ENCODE measurements at regions not wholly inside any gene's neighbourhood (a gene's known extent, or its start where the extent isn't known, plus 50 kb on each side); places are given as distances from the start of the nearest gene placed in this dataset.

GRCh38 chr7:22625251-22625650, 101.7 kb upstream of the IL6 start:
- TF ChIP-seq CTCF (IDR thresholded peaks at IDR 0.05; ENCODE audit: low read depth, low read length) (no peak), EZH2phosphoT487 (IDR thresholded peaks at IDR 0.05; ENCODE audit: low read depth) (no peak)

Data from OCI-LY3 (cell line).